HG02943 (cell line): ENCODE measurements at regions not wholly inside any gene's neighbourhood (a gene's known extent, or its start where the extent isn't known, plus 50 kb on each side); places are given as distances from the start of the nearest gene placed in this dataset.

ENCODE experiments used
- ATAC-seq: cut with Tn5 transposase; IDR thresholded peaks from one replicate; pipeline ENCODE4 v1.9.1; 2021; ENCODE audit warnings: mild to moderate bottlenecking, low read depth, moderate library complexity; ENCODE audit not compliant: unreplicated experiment

- ATAC-seq, result no peak
Observed at GRCh38 chr13:40159736-40160135, 504.3 kb downstream of the COG6 start.

GRCh38 chr13:40160618-40161350 is 505.3 kb downstream of the COG6 start:
- no peak for ATAC-seq

DNA sequence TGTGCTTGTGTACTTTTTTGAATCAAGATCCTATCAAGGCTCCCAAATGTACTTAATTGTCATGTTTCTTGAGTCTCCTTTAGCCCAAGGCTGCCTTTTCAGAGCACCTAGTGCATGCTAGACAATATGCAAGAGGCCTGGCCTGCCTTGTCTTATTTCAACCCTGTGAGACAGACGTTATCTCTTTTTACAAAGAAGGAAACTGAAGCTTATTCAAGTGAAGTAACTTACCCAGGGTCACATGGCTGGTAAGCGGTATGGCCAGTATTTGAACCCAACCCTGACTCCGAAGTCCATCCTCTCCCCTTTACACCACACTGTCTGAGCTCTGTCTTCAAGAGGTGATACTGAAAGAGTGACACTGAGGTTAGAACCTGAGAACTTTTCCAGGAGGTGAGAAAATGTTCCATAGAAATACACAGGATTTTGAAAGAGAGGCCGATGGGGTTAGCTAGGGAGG is 505.1 kb downstream of the FOXO1 start:
- no peak for ATAC-seq

GRCh38 chr13:40161931-40162330 is 504.5 kb downstream of the FOXO1 start:
- no peak for ATAC-seq

DNA sequence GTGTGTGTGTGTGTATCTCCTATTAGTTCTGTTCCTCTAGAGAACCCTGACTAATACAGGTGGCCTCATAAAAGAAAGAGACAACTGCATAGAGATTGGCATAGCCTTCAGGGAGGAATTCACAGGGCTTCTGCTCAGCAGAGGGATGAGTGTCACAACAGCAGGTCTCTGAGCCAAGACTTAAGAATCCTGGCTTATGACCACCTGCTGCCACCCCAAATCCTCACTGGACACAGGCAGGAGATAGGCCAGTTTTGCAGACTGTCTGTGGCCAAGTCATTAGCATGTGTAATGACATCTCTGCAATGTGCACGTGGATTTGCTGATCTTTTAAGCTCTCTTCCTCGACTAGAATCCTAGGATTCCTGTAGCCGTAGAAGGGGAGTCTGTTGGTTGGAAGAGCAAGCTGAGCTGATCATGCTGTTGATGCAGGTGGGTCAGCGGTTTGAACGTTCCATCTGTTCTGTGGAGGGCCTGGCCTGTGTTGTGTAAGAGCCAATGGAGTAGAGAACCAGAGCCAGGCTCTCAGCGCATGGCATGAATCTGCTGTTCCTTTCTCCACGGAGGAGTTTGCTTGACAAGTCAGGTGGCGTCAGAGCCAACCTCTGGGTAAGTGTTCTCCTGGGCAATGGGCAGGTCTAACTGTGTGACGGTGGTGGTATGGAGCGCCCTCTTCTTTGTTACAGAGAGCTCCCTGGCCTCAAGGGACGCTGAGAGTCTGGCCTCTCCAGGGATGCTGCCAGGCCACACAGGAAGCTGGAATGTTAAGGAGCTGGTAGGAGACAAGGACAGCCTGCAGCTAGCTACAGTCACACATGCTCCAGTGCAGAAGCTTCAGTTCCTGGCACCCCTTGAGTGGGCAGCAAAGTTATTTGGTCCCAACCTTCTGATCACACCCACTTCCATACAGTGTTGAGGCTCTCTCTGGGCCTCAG is 503.1 kb downstream of the FOXO1 start:
- no peak for ATAC-seq

DNA sequence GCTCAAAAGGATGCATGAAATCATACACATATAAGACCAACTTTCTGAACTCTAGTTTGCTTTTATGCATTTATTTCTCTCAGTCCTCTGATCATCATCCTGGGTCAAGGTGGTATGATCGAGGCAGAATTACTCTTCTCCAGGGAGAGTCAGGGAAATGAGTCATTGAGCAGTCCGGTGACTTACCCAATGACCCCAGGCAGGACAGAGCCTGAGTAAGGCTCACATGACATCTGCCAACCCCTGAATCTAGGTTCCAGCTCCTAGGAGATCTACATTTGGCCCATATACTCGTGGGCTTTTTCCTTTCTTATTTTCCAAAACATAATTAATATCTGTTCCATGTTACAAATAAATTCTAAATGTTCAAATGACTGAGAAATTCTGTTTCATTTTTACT is 502.3 kb downstream of the FOXO1 start:
- no peak for ATAC-seq

DNA sequence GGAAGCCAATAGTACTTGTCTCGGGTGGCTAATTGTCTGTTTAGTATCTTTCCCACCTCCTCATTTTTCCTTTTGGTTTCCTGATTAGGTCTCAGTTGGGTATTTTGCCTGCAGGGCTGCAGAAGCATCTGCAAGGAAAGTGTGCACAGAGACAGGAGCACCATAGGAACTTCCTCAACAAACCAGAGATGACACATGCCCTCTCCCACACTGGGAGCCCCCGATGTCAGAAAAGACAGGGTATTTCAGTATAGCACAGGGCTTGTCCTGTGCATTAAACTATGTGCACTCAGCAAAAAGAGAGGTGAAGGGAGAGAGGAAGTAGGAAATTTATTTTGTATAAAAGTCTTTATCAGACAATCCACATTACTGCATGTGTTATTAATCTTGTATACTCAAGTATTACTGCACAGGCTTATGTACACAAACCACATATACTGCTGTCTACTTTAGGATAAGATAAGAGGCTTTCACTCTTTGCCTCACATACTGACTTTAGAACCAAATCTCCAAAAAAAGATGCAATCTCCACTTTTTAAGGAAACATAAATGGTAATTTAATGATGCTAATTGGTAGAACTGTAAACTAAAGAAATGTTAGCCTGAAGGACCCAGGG is 501.0 kb downstream of the FOXO1 start:
- no peak for ATAC-seq

GRCh38 chr13:40167327-40167726 is 499.1 kb downstream of the FOXO1 start:
- ATAC-seq, result no peak

GRCh38 chr13:40168425-40169166 is 497.8 kb downstream of the FOXO1 start:
- no peak for ATAC-seq

GRCh38 chr13:40169476-40169875 is 497.0 kb downstream of the FOXO1 start:
- no peak for ATAC-seq

GRCh38 chr13:40170091-40170490 is 496.4 kb downstream of the FOXO1 start:
- no peak for ATAC-seq

GRCh38 chr13:40170982-40171381 is 495.5 kb downstream of the FOXO1 start:
- no peak for ATAC-seq

GRCh38 chr13:40171566-40171965 is 494.9 kb downstream of the FOXO1 start:
- ATAC-seq, result no peak

DNA sequence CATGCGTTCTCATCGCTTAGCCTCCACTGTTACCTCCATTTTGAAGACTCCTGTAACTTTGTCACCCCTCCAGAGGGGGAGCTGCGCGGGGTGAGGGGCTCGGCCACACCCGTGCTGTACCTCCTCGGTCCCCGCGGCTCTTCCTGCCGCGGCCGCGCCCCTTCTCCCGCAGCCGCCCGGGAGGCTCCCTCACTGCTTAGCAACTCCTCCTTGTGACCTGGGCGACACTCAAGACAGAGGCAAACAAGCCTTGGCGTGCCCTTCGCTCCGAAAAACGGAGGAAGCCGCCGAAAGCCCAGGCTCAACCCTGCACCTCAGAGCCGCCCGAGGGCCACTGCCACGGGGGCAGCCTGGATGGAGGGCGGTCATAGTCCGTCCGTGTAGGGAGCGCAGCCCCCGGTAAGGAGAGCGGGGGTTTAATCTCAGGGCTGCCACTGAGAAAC is 494.3 kb downstream of the FOXO1 start:
- ATAC-seq, result no peak

GRCh38 chr13:40172878-40173277 is 493.6 kb downstream of the FOXO1 start:
- no peak for ATAC-seq

GRCh38 chr13:40175639-40176038 is 490.8 kb downstream of the FOXO1 start:
- ATAC-seq, result no peak

DNA sequence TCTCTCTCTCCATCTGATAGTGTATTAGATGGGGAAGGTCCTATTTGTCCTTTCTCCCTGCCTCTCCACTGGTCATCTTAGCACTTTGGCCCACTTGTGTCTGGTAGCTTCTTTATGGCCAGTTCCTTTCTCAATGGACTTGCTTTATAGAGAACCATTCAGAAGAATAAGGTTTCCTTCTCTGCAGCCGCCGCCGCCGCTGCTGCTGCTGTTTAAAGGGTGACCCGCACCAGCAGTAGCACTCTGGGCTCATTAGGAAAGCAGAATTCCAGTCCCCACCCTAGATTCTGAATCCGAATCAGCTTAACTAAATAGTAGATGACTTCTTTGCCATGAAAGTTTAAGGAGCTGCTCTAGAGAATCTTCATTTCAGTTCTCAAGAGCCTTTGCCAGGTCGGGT is 490.2 kb downstream of the FOXO1 start:
- no peak for ATAC-seq

GRCh38 chr13:40178130-40178529 is 488.3 kb downstream of the FOXO1 start:
- no peak for ATAC-seq

DNA sequence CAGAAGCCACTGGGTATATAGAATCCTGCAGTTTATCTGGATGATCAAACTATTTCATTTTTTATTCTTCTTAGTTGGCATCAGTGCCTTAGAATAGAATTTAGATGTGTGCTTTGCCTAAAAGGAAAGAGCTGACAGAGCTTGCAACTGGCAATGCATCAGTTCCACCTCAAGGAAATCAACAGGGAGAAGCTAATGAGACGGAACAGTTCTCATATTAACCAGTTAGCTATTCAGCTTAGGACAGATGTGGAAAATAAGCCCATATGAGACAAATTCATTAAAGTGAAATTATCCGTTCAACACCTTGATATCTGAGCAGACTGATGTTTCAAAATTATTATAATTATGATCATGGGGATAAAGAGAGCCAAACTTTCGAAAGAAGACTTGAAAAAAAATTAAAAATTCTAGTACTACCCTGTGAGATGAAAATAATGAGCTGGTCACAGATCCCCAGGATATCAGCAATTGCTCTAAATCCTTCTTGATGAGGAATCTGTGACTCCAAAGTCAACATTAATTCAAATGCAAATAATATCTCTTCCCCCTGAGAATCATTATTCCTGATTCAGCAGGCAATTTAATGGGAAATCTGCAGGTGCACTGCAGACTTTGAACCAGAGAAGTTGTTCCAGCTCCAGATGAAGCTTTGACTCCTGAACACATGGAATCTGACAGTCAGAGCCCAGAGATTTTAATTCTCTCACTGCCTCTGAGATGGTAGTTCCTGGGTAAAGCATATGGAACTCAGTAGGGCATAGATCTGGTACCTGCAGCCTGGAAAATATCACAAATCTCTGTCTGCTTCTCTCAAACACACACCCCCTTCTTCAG is 486.8 kb downstream of the FOXO1 start:
- no peak for ATAC-seq

- no peak for ATAC-seq
Observed at GRCh38 chr13:40180776-40181175, 485.7 kb downstream of the FOXO1 start.
